ENCODE measurements at regions not wholly inside any gene's neighbourhood (a gene's known extent, or its start where the extent isn't known, plus 50 kb on each side); places are given as distances from the start of the nearest gene placed in this dataset.

GRCh38 chr1:219446288-219446687, 166.6 kb downstream of the ZC3H11B start (continued):
- no peak for TF ChIP-seq CHD7 (IDR thresholded peaks at IDR 0.05; ENCODE audit: insufficient replicate concordance, low read length)
